CD4-positive, alpha-beta T cell treated with Interleukin-6 at 100 ng/mL for 8 hours (primary cell): ENCODE measurements at regions not wholly inside any gene's neighbourhood (a gene's known extent, or its start where the extent isn't known, plus 50 kb on each side); places are given as distances from the start of the nearest gene placed in this dataset.
"Not testable (repeated sequence)": the region's sequence is repeated elsewhere in the genome, so short reads cannot be mapped to it uniquely, and the experiment has no call there.

Experiments
- DNase-seq: peaks from one replicate; pipeline ENCODE4 v3.0.0-alpha.2; 2020; ENCODE audit warnings: mixed read lengths, low spot score

GRCh38 chr3:106457281-106458180 is 588.7 kb upstream of the CBLB start:
- DNase-seq, result no peak

GRCh38 chr3:106458952-106459351 is 590.1 kb upstream of the CBLB start:
- no peak for DNase-seq

GRCh38 chr3:106466881-106467280 is 598.1 kb upstream of the CBLB start:
- no peak for DNase-seq

GRCh38 chr3:106473576-106474475 is 605.0 kb upstream of the CBLB start:
- no peak for DNase-seq

GRCh38 chr3:106482451-106482850 is 613.6 kb upstream of the CBLB start:
- no peak for DNase-seq

GRCh38 chr3:106485217-106485616 is 616.4 kb upstream of the CBLB start:
- no peak for DNase-seq

GRCh38 chr3:106485802-106486201 is 617.0 kb upstream of the CBLB start:
- DNase-seq, result no peak

GRCh38 chr3:106486945-106487639 is 618.3 kb upstream of the CBLB start:
- DNase-seq, result not testable (repeated sequence)

- DNase-seq, result no peak
These were observed 619.5 kb upstream of the CBLB start for GRCh38 chr3:106488331-106488730.

GRCh38 chr3:106491796-106492195 is 623.0 kb upstream of the CBLB start:
- no peak for DNase-seq

- DNase-seq, result no peak
These were observed 639.6 kb upstream of the CBLB start for GRCh38 chr3:106508331-106508893.

- no peak for DNase-seq
These were observed 641.4 kb upstream of the CBLB start for GRCh38 chr3:106510206-106510605.

- DNase-seq, result no peak
These were observed 644.0 kb upstream of the CBLB start for GRCh38 chr3:106512846-106513245.

GRCh38 chr3:106514431-106514830 is 645.6 kb upstream of the CBLB start:
- DNase-seq, result no peak

- DNase-seq, result no peak
These were observed 649.7 kb upstream of the CBLB start for GRCh38 chr3:106518516-106518915.

- DNase-seq, result no peak
These were observed 653.6 kb upstream of the CBLB start for GRCh38 chr3:106522397-106522796.

GRCh38 chr3:106528932-106529331 is 660.1 kb upstream of the CBLB start:
- DNase-seq, result no peak

GRCh38 chr3:106529738-106530137 is 660.9 kb upstream of the CBLB start:
- DNase-seq, result no peak

GRCh38 chr3:106530367-106530766 is 661.6 kb upstream of the CBLB start:
- DNase-seq, result no peak

GRCh38 chr3:106531771-106532329 is 663.0 kb upstream of the CBLB start:
- not testable (repeated sequence) for DNase-seq

GRCh38 chr3:106533093-106533787 is 664.4 kb upstream of the CBLB start:
- DNase-seq, result no peak
